Hematopoietic multipotent progenitor cell treated with erythropoietin and hydrocortisone succinate and interleukin-3 and kit ligand, for 4 days (in vitro differentiated cells): ENCODE measurements at regions not wholly inside any gene's neighbourhood (a gene's known extent, or its start where the extent isn't known, plus 50 kb on each side); places are given as distances from the start of the nearest gene placed in this dataset.
"Not testable (repeated sequence)": the region's sequence is repeated elsewhere in the genome, so short reads cannot be mapped to it uniquely, and the experiment has no call there.

Experiments used
- DNase-seq: peaks from one replicate; pipeline ENCODE4 v3.0.0-alpha.2; 2015

- DNase-seq: no peak
Measured at GRCh38 chr3:140752499-140752898, 74.6 kb downstream of the TRIM42 start.

- DNase-seq: peak; percentile 3
Measured at GRCh38 chr3:140753865-140754754, 76.2 kb downstream of the TRIM42 start.

- no peak for DNase-seq
Measured at GRCh38 chr3:140754936-140755335, 77.1 kb downstream of the TRIM42 start.

- DNase-seq: no peak
Measured at GRCh38 chr3:140756240-140757016, 78.6 kb downstream of the TRIM42 start.

GRCh38 chr3:140758791-140759444, 81.1 kb downstream of the TRIM42 start:
- peak; percentile 15 for DNase-seq

- DNase-seq: no peak
Measured at GRCh38 chr3:140760324-140761075, 82.6 kb downstream of the TRIM42 start.

- no peak for DNase-seq
Measured at GRCh38 chr3:140761076-140761639, 83.3 kb downstream of the TRIM42 start.

- DNase-seq: no peak
Measured at GRCh38 chr3:140762746-140763145, 84.9 kb downstream of the TRIM42 start.

- DNase-seq: no peak
Measured at GRCh38 chr3:140763532-140763931, 85.7 kb downstream of the TRIM42 start.

GRCh38 chr3:140765246-140765645, 87.4 kb downstream of the TRIM42 start:
- DNase-seq: peak; percentile 6

GRCh38 chr3:140766465-140766864, 88.6 kb downstream of the TRIM42 start:
- no peak for DNase-seq

GRCh38 chr3:140767566-140767965, 89.7 kb downstream of the TRIM42 start:
- no peak for DNase-seq

GRCh38 chr3:140768941-140769340, 91.1 kb downstream of the TRIM42 start:
- no peak for DNase-seq

- DNase-seq: no peak
Measured at GRCh38 chr3:140769951-140770350, 92.1 kb downstream of the TRIM42 start.

GRCh38 chr3:140770977-140771667, 93.3 kb downstream of the TRIM42 start:
- DNase-seq: peak; percentile 50

- DNase-seq: no peak
Measured at GRCh38 chr3:140777631-140778233, 99.9 kb downstream of the TRIM42 start.

- no peak for DNase-seq
Measured at GRCh38 chr3:140791368-140791767, 113.5 kb downstream of the TRIM42 start.

- no peak for DNase-seq
Measured at GRCh38 chr3:140794507-140794906, 116.6 kb downstream of the TRIM42 start.

- DNase-seq: not testable (repeated sequence)
Measured at GRCh38 chr3:140802898-140803297, 125.0 kb downstream of the TRIM42 start.

GRCh38 chr3:140809316-140809715, 131.5 kb downstream of the TRIM42 start:
- DNase-seq: no peak
